Activated CD4-positive, alpha-beta T cell treated with anti-CD3 and anti-CD28 coated beads, Interleukin-2, Interleukin-4, amounts not matched to agents 100 ng/mL and 50 ng/mL, durations not matched to agents 16 hours and 8 hours (primary cell): ENCODE measurements at regions not wholly inside any gene's neighbourhood (a gene's known extent, or its start where the extent isn't known, plus 50 kb on each side); places are given as distances from the start of the nearest gene placed in this dataset.
"Not testable (repeated sequence)": the region's sequence is repeated elsewhere in the genome, so short reads cannot be mapped to it uniquely, and the experiment has no call there.

Experiments
- DNase-seq: peaks from one replicate; pipeline ENCODE4 v3.0.0-alpha.2; 2020; ENCODE audit warnings: low spot score

- DNase-seq = no peak
These were observed 587.7 kb downstream of the CPS1 start for GRCh38 chr2:211144078-211144477.

GRCh38 chr2:211144974-211145665 is 588.7 kb downstream of the CPS1 start:
- no peak for DNase-seq

GRCh38 chr2:211149731-211150130 is 593.3 kb downstream of the CPS1 start:
- DNase-seq = no peak

GRCh38 chr2:211157211-211157610 is 600.8 kb downstream of the CPS1 start:
- DNase-seq = no peak

DNA sequence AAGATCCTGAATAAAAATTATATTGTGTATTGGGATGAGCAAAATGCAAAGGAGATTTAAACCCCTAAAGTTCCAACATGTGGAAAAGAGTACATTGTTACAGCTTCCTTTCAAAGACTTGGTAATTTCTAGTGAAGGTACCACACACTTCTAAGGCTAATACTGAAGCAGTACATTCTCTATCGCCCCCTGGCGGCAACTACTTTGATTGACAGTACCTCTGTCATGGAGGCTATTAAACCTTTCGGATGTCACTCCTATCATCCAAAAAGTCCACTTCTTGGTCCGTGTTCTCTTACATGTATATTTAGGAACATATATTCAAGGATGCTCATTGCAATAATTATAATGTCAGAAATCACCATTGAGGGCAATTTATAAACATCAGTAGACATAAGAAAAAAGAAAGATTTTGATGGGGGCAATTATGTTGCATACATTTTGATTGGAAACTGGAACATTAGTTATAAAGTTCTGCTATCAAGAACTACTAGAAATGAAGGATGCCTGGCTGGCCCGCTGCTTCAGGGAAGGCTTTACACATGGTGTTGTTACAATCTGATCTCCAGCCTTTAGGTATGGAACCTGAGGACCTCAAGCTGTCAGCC is 601.6 kb downstream of the CPS1 start:
- DNase-seq = peak; percentile 68

DNA sequence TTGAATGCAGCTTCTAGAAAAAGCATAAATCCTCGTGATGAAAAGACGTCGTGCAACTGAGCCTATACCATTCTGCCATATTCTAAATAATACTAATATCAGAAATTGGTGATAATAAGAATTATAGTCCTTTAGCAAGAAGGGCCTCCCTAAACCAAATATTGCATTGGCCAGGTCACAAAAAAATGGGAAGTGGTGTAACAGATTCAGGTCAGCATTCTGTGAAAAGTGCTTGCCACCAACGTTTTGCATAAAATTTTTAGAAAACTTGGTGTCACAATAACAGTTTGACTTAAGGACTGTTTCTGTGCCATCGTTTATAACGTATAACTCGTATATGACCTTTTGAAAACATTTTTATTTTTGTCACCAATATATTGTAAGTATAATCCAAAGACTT is 603.6 kb downstream of the CPS1 start:
- no peak for DNase-seq

DNA sequence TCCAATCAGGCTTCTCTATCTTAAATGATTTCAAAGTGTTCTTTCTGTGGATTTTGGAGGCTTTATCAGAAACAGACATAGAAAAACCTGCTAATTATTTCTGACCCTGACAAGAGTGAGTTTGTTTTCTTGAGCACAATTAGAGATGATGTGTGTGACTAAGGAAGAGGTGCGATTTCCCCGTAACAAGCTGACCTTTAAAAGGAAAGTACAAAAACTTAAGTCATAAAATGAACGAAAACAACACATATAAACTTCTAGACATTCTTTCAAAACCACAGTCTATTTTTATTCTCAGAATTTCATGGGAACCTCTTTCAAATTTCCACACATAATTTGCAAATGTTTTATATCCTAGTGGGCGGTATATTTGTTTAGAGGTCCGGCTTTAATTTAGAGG is 604.8 kb downstream of the CPS1 start:
- no peak for DNase-seq

DNA sequence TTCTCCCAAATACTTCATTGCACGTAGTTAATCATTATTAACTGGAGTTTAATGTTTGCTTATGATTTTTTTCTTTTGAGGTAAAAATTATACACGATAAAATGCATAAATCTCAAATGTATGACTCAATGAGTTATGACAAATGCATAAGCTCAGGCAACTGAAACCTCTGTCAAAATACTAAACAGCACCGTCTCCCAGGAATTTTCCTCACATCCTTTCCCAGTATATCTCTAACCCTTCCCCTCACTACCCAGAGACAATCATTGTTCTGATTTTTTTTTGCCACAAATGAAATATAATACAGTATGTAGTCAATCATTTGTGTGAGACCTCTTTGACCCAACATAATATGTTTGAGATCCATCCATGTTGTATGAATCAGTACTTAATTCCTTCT is 606.5 kb downstream of the CPS1 start:
- no peak for DNase-seq

GRCh38 chr2:211170843-211171242 is 614.4 kb downstream of the CPS1 start:
- DNase-seq = no peak

- DNase-seq = no peak
These were observed 617.6 kb downstream of the CPS1 start for GRCh38 chr2:211174021-211174420.

GRCh38 chr2:211174631-211175030 is 618.2 kb downstream of the CPS1 start:
- no peak for DNase-seq

DNA sequence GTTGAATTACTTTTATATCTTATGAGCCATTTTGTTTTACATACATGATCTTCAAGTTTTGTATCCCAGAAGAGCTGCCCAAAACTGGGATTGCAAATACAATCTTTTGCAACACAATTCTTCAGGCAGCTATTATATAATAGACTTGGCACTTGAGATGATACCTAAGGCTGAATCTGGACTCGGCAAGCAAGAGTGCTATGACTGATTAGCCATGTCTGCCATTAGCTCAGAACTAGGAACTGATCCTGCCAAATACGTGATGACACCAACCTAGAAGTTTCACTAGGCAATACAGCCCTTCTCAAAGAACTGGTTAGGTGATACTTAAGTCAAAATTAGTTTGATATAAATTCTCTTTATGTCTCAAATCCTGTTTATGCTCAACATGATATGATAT is 619.6 kb downstream of the CPS1 start:
- no peak for DNase-seq

GRCh38 chr2:211176514-211177141 is 620.2 kb downstream of the CPS1 start:
- no peak for DNase-seq

GRCh38 chr2:211181626-211182025 is 625.2 kb downstream of the CPS1 start:
- no peak for DNase-seq

DNA sequence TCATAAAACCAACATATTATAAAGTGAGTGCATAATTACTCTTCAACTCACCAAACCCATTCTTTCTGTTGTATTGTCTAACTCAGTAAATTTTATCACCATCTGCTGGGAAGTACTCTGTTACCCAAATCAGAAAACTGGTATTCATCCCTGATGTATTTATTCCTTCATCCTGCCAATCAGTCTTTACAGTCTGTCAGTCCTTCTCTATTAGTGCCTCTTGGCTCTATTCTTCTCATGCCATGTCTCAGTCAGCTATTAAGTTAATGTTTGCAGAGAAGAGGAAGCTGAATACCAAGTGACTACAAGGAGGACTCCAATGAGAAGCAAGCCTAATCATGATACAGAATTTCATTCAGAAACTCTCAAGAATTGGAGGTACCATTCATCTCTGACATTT is 631.2 kb downstream of the CPS1 start:
- no peak for DNase-seq

DNA sequence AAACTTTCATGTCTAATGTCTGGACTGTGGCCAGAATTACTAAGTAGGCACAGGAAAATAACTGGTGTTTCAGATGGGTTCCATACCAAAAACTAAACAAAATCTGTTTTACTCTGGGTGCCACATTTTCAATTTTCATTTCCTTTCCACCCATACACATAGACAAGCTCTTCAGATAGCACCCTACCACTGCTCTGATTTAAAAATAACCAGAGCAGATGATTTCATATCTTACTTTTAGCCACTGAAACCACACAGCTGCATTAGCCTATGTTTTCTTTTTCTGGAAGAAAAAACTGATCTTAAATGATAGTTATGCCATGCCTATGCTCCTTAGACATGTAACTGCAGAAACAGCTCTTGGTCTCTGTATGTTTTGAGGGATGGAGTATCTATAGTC is 647.6 kb downstream of the CPS1 start:
- DNase-seq = no peak

DNA sequence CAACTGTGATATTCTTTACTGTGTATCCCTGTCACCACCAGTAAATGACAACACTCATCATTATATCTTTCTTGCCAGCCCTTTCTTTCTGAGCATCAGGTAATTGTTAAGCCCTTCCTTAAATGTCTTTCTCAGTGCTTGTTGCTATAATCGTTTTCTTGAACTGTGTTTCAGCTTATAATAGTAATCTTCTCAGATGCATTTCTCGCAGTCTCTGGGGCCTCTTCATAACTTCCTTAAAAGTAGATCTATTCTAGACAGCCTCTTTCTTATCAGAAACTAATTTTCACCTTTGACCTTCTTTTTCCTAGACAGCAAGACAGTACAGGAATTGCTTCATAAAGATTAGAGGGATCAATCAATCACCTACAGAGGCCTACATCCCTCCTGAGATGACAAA is 648.1 kb downstream of the CPS1 start:
- no peak for DNase-seq

GRCh38 chr2:211204902-211205301 is 648.5 kb downstream of the CPS1 start:
- DNase-seq = no peak

- DNase-seq = no peak
These were observed 649.0 kb downstream of the CPS1 start for GRCh38 chr2:211205358-211205757.

GRCh38 chr2:211205836-211206235 is 649.4 kb downstream of the CPS1 start:
- DNase-seq = no peak

- DNase-seq = no peak
These were observed 659.8 kb downstream of the CPS1 start for GRCh38 chr2:211216221-211216620.

DNA sequence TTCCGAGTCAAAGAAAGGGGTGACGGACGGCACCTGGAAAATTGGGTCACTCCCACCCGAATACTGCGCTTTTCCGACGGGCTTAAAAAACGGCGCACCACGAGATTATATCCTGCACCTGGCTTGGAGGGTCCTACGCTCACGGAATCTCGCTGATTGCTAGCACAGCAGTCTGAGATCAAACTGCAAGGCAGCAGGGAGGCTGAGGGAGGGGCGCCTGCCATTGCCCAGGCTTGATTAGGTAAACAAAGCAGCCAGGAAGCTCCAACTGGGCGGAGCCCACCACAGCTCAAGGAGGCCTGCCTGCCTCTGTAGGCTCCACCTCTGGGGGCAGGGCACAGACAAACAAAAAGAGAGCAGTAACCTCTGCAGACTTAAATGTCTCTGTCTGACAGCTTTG is 663.1 kb downstream of the CPS1 start:
- not testable (repeated sequence) for DNase-seq

GRCh38 chr2:211225784-211226183 is 669.4 kb downstream of the CPS1 start:
- no peak for DNase-seq

DNA sequence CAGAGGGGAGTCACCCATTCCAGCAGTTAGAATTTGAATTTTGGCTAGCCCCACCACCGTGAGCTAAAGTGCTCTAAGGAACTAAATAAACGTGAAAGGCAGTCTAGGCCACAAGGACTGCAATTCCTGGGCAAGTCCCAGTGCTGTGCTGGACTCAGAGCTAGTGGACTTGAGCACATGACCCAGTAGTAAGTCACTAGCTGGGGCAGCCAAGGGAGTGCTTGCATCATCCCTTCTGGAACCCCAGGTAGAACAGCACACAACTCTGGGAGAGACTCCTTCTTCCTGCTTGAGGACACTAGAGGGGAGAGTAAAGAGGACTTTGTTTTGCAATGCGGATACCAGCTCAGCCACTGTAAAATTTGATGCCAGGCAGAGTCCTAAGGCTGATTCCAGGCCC is 672.2 kb downstream of the CPS1 start:
- DNase-seq = no peak
